H1 (cell line): ENCODE measurements at regions not wholly inside any gene's neighbourhood (a gene's known extent, or its start where the extent isn't known, plus 50 kb on each side); places are given as distances from the start of the nearest gene placed in this dataset.

Experiments
- CBX5 ChIP-seq: fragments of 300-800, 300-1000 bp; sonication (generic); IDR thresholded peaks from 2 replicates; pipeline ENCODE4 v1.7.1; 2016; ENCODE audit warnings: antibody characterized with exemption, low read length, low read depth
- RNF2 ChIP-seq: fragments of 200-900, 300-1000 bp; sonication (generic); IDR thresholded peaks from 2 replicates; pipeline ENCODE4 v1.7.1; 2016; ENCODE audit warnings: borderline replicate concordance, low read depth, mild to moderate bottlenecking, antibody characterized with exemption, low read length; ENCODE audit not compliant: poor library complexity, severe bottlenecking; ENCODE audit errors: missing control alignments

- no peak for TF ChIP-seq RNF2
- TF ChIP-seq CBX5, result no peak
- TF ChIP-seq, all 59 proteins: peak for 0
Observed at GRCh38 chr6:168915242-168915641, 338.4 kb downstream of the THBS2 start (continued).
